Prostate gland (tissue), 2 donors: ENCODE measurements at regions not wholly inside any gene's neighbourhood (a gene's known extent, or its start where the extent isn't known, plus 50 kb on each side); places are given as distances from the start of the nearest gene placed in this dataset.

ENCODE experiments used
- CTCF ChIP-seq, 4 experiments: fragments of 200-600 bp in 2 of 4; fragments of 450-650 bp in 2 of 4; sonication (generic) in 2 of 4; IDR thresholded peaks; 1 replicate in 3 of 4; 2 replicates in 1 of 4; pipeline ENCODE4 v1.5.1; 2016 to 2019; ENCODE audit warnings: antibody characterized with exemption in 4 of 4, mild to moderate bottlenecking in 2 of 4, moderate library complexity in 2 of 4
- POLR2AphosphoS5 ChIP-seq: sonication (generic); formaldehyde crosslinking; IDR thresholded peaks from one replicate; pipeline ENCODE4 v1.6.1; 2017; ENCODE audit warnings: antibody characterized with exemption

- no peak for TF ChIP-seq CTCF (IDR thresholded peaks at IDR 0.05)
- TF ChIP-seq POLR2AphosphoS5 = no peak
These were observed 416.8 kb upstream of the ASIC2 start for GRCh38 chr17:33709881-33710280.
